Stimulated activated CD4-positive, alpha-beta T cell treated with anti-CD3 and anti-CD28 coated beads, Interleukin-2, amount 100 ng/mL, for 48 hours (primary cell): ENCODE measurements at regions not wholly inside any gene's neighbourhood (a gene's known extent, or its start where the extent isn't known, plus 50 kb on each side); places are given as distances from the start of the nearest gene placed in this dataset.
"Not testable (repeated sequence)": the region's sequence is repeated elsewhere in the genome, so short reads cannot be mapped to it uniquely, and the experiment has no call there.

Experiments used
- DNase-seq, 2 donors: peaks; one replicate each; pipeline ENCODE4 v3.0.0-alpha.2; 2020

DNA sequence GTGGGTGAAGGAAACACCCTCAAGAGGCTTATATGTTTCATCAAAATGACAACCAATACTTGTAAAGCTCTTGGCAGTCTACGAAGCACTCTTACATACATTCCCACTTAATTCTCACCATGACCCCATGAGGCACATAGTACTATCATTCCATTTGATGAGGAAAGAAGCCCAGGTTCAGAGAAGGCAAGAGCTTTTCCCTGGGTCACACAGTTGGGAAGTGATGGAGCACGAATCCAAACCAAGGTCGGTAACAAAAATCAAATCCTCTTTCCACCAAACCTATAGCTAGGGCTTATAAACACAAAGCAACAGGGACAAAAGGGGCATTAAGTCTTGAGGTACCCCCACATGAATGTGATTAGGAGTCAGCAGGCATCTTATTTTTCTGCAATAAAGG is 187.1 kb downstream of the UACA start:
- DNase-seq = no peak

DNA sequence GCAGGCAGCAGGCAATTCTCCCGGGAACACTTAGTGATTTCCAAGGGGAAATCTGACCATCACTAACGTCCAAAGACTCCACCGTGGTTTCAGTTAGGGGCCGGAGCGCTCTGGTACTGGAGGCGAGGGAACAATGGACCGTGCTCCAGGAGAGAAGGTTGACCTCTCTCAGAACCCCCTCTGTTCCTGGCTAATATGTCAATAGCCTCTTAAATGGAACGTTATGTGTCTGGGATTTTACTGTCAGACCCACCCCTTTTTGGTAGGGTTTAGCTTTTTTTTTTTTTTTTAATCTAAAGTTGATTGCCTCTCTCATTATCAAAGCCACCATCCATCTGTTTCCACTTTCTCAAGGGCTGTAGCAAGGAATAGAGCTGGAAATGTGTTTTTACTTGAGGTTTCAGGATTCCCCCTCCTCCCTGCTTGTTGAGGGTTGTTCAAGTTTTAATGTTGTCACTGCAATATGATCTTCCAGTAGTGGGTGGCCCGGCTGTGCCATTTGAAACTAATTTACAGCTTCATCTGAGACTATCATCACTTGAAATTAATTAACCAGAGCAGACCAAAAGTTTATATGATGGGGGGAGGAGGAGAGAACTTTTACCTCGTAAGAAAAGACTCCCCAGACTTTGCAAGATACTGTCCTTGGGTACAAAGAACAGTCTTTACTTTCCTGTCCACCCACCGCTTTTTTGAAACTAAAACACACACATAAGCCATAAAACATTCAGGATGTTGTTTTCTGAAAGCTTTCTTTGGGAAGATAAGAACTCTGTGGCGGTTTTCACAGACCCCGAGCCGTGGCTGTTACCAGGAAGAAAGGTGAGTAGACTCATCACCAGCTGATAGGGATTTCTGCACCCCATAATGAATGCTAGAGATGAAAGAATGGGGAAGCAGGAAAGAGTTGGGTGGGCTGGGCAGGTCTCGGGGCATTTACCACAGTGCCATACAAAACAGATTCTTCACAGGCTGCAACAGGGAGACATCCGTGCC is 187.8 kb downstream of the UACA start:
- no peak for DNase-seq

DNA sequence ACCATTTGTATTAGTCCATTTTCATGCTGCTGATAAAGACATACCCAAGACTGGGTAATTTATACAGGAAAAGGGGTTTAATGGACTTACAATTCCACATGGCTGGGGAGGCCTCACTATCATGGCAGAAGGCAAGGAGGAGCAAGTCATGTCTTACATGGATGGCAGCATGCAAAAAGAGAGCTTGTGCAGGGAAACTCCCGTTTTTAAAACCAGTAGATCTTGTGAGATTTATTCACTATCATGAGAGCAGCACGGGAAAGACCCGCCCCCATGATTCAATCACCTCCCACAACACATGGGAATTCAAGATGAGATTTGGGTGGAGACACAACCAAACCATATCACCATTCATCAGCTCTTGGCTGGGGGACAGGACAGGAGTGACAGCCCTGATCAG is 189.0 kb downstream of the UACA start:
- DNase-seq = not testable (repeated sequence)

DNA sequence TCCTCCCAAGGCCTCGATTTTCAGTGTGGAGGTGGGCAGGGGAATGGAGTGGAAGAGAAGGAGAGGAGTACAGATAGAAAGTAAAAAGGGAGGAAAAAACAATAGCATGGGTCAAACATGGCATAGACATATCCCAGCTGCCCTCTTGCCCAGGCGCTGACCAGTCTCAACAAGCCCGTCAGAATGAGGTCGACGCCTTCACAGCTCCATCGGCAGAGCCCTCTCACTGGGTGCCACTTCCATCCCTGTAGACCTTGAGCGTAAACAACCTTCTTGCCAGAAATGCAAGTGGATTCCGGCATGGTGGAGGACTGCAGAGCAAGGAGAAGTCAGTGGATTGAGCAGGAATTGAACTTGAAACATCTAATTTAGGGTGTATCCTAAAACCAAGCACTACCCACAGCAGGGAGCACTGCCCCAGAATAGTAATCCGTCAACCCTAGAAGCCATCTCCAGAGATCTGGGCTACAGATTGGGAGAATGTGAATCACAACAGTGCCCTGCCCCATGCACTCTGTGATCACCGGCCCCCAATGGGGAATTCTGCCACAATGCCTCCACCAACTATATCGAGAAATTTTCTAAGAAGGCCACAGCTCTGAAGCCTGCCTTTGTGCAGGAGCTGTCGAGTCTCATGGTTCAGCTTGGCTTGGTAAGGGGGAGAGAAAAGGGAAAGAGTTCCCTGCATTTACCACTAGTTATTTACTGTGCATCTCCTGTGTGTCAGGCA is 190.1 kb downstream of the UACA start:
- DNase-seq = no peak

DNA sequence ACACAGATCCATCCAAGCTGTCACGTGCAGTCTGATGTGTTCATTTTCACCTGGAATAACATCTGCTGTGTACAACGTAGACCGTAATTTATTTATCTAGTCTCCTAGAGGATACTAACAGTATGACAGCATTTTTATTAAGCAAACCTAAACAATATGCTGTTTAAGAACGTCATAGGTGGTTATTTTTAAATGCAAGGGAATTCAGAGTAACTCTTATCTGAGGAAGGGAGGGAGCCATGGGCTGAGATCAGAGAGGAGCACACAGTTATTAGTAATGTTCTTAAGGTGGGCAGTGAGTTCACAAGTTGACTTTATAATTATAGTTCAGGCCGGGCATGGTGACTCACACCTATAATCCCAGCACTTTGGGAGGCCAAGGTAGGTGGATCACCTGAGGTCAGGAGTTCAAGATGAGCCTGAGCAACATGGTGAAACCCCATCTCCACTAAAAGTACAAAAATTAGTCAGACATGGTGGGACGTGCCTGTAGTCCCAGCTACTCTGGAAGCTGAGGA is 193.6 kb downstream of the UACA start:
- DNase-seq = no peak

DNA sequence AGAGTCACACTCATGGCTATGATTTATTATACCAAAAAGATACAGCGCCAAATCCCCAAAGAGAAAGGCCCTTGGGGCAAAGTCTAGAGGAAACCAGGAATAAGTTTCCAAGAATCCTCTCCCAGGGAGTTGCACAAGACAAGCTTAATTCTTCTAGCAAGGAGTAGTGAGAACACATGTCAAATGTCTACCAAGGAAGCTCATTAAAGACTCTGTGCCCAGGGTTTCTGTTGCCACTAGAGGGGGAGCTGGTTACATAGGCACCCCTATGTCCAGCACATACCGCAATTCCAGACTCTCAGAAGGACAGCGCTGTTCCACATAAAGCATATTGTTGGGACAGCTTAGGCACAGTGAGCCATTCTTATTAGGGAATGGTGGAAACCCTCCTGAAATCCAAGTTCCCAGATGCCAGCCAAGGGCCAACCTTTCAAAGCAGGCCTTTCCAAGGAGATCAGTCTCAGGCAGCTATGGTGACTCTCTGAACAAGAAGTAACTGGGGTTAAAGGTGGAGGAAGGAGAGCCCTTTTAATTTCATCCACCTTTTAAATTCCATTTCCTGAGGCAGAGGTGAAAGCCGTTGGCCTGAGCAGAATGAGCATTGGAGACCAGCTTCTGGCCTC is 194.2 kb downstream of the UACA start:
- DNase-seq = no peak

DNA sequence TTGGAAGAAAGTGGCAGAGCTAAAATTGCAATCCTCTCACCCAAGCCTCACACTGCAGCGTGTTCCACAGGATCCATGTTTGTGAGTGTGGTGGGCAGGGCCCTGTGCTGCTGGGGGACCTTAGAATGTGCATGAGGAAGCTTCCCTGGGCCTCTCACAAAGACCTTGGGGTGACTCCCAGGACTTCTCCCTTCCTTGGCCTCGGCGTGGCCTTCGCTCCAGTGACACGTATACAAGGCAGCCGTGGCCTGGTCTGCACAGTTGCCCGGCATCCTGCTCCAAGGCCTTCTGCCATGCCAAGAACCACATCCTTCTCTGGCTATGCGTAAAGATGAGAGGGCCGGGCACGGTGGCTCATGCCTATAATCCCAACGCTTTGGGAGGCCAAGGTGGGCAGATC is 196.4 kb downstream of the UACA start:
- DNase-seq = no peak

DNA sequence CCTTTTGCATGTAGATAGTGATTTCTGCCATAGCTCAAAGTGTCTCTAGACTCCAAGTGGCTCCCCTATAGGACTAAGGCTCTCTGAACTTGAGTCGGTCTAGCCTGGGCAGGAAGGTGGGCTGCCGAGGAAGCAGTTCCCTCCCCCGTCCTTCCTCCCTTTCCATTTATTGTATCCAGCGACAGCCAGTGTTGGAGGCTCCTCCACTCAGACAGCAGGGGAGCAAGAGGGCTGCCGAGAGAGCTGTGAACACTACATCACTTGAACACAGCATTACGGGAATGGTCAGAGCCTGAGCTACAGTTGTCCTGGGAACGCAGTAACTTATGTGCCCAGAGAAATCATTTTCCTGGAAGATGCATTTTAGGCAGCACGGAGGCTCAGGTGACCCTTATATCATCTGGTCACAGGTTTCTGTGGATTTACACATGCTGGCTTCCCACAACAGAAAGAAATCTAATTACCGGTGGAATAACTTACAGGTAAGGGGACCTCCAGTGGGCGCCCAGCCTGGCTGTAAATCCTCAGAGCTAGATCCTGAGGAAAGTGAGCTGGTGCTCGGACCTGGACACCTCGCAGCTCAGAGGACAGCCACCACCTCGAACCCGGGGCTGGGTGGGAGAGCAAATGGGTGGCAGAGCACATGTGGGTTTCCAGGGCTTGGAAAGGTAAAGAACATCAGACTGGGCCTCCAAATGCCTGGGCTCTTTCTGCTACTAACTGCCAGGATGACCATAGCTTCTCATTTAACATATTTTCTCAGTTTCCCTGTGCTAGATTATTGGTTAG is 197.1 kb downstream of the UACA start:
- DNase-seq = no peak

DNA sequence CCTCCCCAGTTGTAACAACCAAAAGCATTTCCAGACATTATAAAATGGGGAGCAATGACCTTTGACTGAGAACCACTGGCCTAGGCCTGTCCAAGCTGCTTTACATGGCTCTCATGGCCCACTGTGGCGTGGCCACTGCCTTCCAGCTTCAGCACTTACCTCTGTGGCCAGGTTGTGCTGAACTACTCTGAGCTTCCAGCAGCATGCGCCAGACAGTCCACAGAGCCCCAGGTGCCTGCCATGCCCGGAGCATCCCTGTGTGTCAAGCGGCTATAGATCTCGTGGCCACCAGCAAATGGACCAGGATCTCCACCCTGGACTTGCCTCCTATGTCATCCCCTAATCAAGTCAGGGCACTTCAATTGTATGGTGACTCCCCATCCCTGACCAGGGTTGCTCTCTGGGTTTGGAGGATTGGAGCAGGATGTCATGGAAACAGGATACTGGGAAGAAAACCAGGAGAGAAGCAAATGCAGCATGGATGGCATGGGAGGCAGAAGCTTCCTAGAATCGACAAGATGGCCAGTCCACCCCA is 199.7 kb downstream of the UACA start:
- DNase-seq = no peak

DNA sequence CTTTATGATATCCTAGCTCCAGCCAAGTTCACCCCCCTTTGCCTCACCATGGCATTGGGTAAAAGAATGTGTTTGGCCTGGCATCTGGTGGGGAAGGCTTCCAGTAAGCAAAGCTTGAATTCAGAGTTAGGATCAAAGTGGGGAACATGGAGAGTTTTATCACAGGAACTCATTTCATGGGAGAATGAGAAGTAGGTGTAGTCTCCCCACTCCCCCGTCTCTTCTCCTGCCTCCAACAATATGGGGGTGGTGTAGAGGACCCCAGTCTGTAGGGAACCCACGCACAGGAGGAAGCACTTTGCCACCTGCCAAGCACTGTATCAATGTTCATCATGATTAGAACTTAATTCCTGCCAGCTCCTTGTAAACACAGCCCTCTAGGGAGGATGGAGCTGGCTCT is 200.5 kb downstream of the UACA start:
- DNase-seq = no peak

DNA sequence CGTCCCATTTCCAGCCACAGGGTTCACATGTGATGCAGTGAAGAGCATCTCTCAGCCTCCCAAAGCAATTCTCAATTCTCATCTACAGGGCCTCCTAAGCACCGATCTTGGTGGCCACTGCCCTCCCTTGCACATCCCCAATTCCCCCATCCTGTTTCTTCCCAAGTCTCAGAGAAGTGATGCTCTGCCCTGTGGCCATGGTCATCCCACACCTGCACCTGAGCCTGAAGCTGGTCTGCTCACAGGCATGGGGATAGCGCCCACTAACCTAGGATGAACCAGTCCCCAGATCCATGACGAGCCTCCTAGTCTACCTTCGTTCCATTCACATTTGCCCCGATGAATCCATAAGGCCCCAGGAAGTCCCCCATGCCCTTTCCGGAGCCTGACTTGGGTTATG is 201.5 kb downstream of the UACA start:
- DNase-seq = no peak

DNA sequence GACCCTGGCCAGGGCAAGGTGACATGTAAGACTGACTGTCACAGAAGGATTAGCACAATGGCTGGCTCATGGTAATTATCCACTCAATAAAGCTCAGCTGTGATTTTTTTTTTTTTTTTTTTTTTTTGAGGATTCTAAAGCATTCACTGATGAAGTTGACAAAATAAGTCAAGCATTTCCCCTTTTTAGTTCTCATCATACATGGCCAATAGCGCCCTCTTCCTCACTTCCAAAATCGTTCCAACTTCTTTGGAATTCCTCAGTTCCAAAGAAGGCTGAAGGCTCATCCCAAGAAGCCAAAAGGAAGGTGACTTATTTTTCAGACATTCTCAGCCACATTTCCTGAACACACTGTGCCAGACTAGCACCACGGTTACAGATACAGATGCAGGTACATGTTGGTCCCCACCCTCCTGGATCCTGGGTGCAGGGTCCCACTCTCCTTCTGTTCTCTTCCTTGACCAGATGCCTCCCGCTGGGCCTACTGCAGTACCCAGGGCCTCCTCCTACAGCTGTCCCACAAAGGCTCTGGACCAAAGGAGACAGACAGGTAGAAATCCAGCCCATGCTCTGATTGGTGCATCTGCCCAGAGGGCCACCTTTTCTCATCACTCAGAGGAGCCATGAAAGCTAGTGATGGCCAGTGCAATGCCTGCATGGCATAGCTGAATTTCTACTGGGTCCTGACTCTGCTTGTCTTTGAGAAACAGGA is 202.6 kb downstream of the UACA start:
- no peak for DNase-seq

DNA sequence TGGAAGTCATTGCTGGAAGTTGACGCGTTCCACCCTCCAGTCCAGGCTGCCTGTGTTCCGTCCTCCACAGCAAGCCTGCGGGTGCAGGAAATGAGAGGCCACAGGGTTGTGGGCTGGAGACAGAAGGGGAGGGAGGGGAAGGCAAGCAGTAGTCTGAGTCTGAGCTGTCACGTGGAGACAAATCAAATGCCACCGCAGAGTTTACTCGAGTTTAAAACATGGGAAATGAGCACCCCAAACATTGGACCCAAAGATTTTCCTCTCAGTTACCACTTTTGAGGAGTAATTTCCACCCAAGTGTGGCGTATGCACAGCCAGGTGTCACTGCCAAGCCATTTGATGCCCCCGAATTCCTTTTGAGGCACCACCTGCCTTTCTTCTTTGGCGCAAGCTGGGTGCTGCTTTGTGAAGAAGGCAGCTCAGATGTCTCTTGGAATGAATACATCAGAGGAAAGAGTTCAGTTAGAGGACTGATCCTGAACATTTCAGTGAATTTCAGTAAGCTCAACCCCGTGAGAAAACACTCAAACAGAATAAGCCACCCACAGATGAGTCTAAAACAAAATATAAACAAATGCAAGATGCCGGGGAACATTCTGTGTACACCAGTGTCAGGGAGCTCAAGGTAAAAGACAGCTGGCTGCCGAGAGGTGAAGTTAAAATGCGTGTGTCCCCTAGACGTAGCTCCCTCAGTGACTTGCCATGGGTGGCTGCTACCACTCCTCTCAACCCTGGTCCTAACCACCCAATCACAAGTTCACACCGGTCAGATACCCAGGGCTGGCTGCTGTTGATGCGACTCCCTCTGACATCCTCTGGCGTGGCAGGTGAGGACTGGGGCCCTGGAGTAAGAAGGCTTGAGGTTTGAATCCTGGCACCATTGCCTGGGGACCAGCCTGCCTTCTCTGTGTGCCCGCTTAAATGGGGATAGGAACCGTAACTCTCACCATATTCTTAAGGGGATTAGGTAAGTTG is 203.8 kb downstream of the UACA start:
- DNase-seq = peak; percentile 48 to 51

DNA sequence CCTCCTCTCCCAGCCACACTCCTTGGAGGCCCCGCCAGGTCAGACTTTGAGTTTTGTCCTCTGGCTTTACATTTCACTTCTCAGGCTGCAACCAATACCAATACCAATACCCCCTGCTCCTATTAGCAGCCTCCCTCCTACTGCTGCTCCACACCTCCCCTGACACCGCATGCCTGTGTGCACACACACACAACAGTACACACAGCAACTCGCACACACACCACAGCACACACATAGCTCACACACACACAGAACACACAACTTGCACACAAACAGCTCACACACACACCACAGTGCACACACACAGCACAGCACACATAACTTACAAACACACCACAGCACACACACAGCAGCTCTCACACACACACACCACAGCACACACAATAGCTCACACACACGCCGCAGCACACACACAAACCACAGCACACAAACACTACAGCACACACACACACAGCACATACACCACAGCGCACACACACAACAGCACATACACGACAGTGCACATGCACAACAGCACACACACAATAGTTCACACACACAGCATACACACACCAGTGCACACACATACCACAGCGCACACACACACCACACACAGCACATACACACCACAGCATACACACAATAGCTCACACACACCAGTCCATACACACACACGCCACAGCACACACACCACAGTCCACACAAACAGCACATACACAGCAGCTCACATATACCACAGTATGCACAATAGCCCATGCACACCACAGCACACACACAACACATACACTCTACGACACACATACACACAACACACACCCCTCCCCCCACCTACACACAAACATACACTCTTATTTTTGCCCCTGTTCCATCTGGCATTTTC is 204.7 kb downstream of the UACA start:
- no peak for DNase-seq

DNA sequence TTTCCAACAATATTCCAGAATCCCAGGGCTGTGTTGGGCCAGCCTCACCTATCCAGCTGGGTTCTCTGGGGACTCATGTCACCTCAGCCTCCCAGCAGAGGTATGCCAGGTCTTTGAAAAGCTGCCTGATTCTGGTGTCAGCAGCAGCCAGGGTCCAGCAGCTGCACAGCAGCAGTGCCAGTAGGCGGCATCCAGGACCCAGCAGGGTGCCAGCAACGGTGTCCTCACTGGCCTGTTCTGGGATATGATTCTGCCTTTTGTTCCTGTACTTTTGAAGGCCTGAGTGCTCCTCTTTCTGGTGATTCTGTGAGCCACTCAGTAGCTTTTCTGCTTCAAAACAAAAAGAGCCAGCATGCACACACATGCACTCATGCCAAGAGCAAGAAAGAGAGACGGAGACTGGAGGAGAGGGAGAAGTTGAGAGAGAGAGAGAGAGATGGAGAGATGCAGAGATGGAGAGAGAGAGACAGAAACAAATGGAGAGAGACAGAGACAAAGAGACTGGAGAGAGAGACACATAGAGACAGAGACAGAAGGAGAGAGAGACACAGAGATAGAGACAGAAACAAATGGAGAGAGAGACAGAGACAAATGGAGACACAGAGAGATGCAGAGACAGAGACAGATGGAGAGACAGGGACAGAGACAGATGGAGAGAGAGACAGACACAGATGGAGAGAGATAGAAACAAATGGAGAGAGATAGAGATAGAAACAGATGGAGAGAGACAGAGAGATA is 205.7 kb downstream of the UACA start:
- DNase-seq = no peak

DNA sequence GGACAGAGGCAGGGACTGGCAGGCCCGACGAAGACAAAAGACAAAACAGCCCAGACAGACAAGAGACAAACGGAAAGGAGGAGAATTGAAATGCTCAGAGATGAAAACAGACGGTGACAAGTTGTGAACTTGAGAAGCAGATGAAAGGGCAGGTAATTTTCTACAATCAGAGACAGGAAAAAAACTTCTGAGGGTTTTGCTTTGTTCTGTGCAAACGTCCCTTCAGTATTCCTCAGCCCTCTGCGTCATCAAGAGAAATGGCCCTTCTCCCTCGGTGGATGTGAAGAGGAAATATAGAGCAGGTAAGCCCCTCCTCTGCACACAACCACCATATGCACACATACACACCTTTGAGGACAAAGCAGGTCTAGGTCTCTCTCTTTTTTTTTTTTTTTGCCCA is 206.6 kb downstream of the UACA start:
- no peak for DNase-seq

DNA sequence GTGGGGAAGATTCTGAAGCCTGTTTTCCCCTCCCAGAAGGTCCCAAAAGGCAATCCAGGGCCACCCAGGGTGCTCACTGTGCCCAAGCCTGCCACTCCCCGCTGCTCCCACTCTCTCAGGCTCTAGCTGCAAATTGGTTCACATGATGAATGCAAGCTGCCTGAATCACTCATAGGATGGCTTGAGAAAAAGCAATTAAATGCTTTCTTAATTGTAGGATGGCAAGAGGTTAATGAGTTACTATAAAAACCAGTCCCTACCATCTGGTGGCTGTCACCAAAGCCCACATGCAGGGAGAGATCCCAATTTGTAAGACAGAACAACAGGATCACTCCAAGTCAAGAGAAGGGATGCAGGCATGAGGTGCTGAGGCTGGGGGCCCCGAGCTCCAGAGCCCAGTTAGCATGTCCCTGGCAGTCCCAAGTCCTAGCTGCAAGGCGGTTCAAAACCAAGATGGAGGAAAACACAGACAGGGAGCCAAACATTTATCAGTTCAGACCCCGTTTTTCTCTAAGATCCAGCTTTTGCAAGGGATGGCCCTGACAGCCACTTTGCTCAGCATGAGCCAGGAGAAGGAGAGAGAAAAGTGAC is 207.1 kb downstream of the UACA start:
- DNase-seq = no peak

DNA sequence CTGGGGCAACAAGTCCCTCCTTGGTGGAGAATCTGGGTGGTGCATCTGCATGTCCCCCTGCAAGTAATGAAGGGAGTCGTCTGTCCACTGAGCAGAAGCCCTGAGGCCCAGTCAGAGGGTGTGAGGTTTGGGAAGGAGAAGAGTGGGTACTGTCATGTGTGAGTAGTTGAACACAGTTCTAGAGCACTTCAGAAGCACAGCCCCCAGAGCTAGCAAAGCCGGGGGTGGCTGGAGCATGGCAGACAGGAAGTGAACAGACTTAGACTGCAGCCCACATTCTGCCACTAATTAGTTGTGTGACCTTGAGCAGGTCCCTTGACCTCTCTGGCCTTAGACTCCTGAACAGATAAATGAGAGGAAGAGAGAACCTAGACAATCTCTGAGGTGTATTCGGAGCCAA is 207.6 kb downstream of the UACA start:
- DNase-seq = no peak
